PC-3 (cell line): ENCODE measurements at regions not wholly inside any gene's neighbourhood (a gene's known extent, or its start where the extent isn't known, plus 50 kb on each side); places are given as distances from the start of the nearest gene placed in this dataset.

Experiments
- ATAC-seq: fragments of 200-7000 bp; cut with Tn5 transposase; 2 replicates; pipeline ENCODE4 v1.9.1; 2020; ENCODE audit warnings: mild to moderate bottlenecking, moderate library complexity
- BruUV-seq: library from RNA; stranded (reverse); fragments of 400-500 nt; replicated peaks from 2 replicates; lab custom pipeline; 2021; lab: Mats Ljungman, UMichigan
- CTCF ChIA-PET: fragments of 300-600 bp; sonication (Branson Sonifier 250); formaldehyde crosslinking; loops from one replicate; lab custom pipeline; 2022; ENCODE audit warnings: antibody characterized with exemption; lab: Charles Lee
- POLR2A ChIA-PET: fragments of 300-600 bp; sonication (Branson Sonifier 250); formaldehyde crosslinking; loops from one replicate; lab custom pipeline; 2022; ENCODE audit warnings: antibody characterized with exemption; ENCODE audit not compliant: unreplicated experiment; lab: Charles Lee
- DNase-seq: peaks from one replicate; pipeline ENCODE4 v3.0.0-alpha.2; 2015
- H2AFZ ChIP-seq: fragments of 300-600 bp; sonication (generic); 2 replicates; pipeline ENCODE4 v1.6.0; 2016; ENCODE audit warnings: antibody characterized with exemption, low read length
- H3F3A ChIP-seq: fragments of 300-600 bp; sonication (generic); one replicate; pipeline ENCODE4 v1.6.0; 2017; ENCODE audit warnings: antibody characterized with exemption, low read length, control low read depth, mild to moderate bottlenecking; ENCODE audit not compliant: unreplicated experiment
- H3K27ac ChIP-seq: fragments of 300-600 bp; sonication (generic); 2 replicates; pipeline ENCODE4 v1.5.1; 2016; ENCODE audit warnings: mild to moderate bottlenecking, low read length
- H3K27me3 ChIP-seq: fragments of 300-600 bp; sonication (generic); 2 replicates; pipeline ENCODE4 v1.6.1; 2016; ENCODE audit warnings: low read length, mixed read lengths
- H3K36me3 ChIP-seq: fragments of 300-600 bp; sonication (generic); 2 replicates; pipeline ENCODE4 v1.6.1; 2016; ENCODE audit warnings: low read depth, mixed run types, low read length, mixed read lengths
- H3K4me1 ChIP-seq: fragments of 300-600 bp; sonication (generic); 2 replicates; pipeline ENCODE4 v1.5.1; 2016; ENCODE audit warnings: low read length; ENCODE audit not compliant: insufficient read depth
- H3K4me2 ChIP-seq: fragments of 300-600 bp; sonication (generic); 2 replicates; pipeline ENCODE4 v1.6.0; 2016; ENCODE audit warnings: low read length
- H3K4me3 ChIP-seq: fragments of 300-600 bp; sonication (generic); 2 replicates; pipeline ENCODE4 v1.5.1; 2016; ENCODE audit warnings: mild to moderate bottlenecking, low read length, mixed read lengths
- H3K79me2 ChIP-seq: fragments of 300-600 bp; sonication (generic); 2 replicates; pipeline ENCODE4 v1.6.1; 2017; ENCODE audit warnings: low read length, mixed read lengths
- H3K9ac ChIP-seq: fragments of 300-600 bp; sonication (generic); 2 replicates; pipeline ENCODE4 v1.6.0; 2016; ENCODE audit warnings: mild to moderate bottlenecking, low read length
- H3K9me2 ChIP-seq: fragments of 300-600 bp; sonication (generic); replicated peaks from 2 replicates; pipeline ENCODE4 v1.6.1; 2016; ENCODE audit warnings: mixed run types, low read length, mixed read lengths
- H3K9me3 ChIP-seq: fragments of 300-600 bp; sonication (generic); 2 replicates; pipeline ENCODE4 v1.6.1; 2016; ENCODE audit warnings: low read length, mixed read lengths
- H4K20me1 ChIP-seq: fragments of 300-600 bp; sonication (generic); 2 replicates; pipeline ENCODE4 v1.6.1; 2016; ENCODE audit warnings: low read length, mixed read lengths
- EZH2 ChIP-seq: fragments of 300-600 bp; sonication (generic); IDR thresholded peaks from one replicate; pipeline ENCODE4 v1.6.1; 2017; ENCODE audit warnings: antibody characterized with exemption, mild to moderate bottlenecking, low read length; ENCODE audit not compliant: unreplicated experiment
- EZH2phosphoT487 ChIP-seq: fragments of 300-600 bp; sonication (generic); IDR thresholded peaks from 2 replicates; pipeline ENCODE4 v1.6.1; 2018; ENCODE audit warnings: mild to moderate bottlenecking, antibody characterized with exemption, low read length, borderline replicate concordance
- intact Hi-C: fragments of 100-400 bp; cut with micrococcal nuclease; formaldehyde crosslinking; loops from 2 replicates; pipeline ENCODE4 v1.9.0; 2023
- TF ChIP-seq, protein P1 (sequence below): fragments of 300-600 bp; sonication (generic); conservative IDR thresholded peaks from 2 replicates; pipeline ENCODE4 v1.5.1; 2017; ENCODE audit warnings: antibody characterized with exemption, low read depth, mild to moderate bottlenecking, low read length

DNA sequence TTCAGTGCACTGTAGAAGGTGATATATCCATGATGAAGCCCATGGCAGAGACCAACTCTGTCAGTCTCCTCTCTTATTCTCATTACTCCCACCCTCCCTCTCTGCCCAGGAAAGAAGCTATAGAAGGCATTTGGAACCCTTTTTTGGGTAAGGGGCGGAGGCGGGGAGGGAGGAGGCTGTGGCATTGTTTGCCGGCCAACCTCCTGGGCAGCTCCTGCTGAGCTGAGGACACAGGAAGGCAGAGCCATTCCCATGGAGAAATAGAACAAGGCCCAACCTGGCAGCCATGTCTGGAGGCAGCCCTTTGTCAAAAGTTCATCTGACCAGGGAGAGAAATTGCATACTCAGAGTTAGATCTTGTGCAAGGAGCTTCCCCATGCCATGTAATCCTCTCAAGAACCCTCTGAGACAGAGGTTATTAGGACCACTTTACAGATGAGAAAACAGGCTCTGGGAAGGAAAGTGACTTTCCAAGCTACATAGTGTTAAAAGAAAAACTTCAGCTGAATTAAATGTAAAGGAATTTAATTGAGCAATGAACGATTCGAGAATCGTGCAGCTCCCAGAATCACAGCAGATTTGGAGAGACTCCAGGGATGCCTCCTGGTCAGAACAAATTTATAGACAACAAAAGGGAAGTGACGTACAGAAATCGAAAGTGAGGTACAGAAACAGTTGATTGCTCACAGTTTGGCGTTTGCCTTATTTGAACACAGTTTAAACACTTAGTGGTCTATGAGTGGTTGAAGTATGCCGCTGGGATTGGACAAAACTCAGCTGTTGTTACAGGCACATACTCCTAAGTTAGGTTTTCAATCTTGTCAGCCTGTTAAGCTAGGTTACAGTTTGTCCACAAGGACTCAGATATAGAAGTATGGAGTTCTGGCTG, 158.6 kb downstream of the MELK start:
- no peak overlapping the region for H3K27ac ChIP-seq
- BruUV-seq = no TSS peak
- H3F3A ChIP-seq = no peaks in the 10 kb centered on the region
- intact Hi-C loops = no loop called here
- H3K4me1 ChIP-seq = no peaks in the 10 kb centered on the region
- no peaks in the 10 kb centered on the region for H3K9me2 ChIP-seq
- ATAC-seq (no peak), DNase-seq (no peak)
- H3K36me3 ChIP-seq = no peaks in the 10 kb centered on the region
- no peaks in the 10 kb centered on the region for H3K9me3 ChIP-seq
- ChIA-PET CTCF (interaction anchor here (1.0 kb wide), 1 partner anchor 99 kb away, joined by 6 read pairs; no protein-coding TSS in a partner anchor), POLR2A (no interaction called here)
- no peak overlapping the region for H3K4me2 ChIP-seq
- no peak overlapping the region for H3K9ac ChIP-seq
- H3K27me3 ChIP-seq = no peaks in the 10 kb centered on the region
- H4K20me1 ChIP-seq = no peaks in the 10 kb centered on the region
- no peak for TF ChIP-seq EZH2
- TF ChIP-seq, protein P1, sequence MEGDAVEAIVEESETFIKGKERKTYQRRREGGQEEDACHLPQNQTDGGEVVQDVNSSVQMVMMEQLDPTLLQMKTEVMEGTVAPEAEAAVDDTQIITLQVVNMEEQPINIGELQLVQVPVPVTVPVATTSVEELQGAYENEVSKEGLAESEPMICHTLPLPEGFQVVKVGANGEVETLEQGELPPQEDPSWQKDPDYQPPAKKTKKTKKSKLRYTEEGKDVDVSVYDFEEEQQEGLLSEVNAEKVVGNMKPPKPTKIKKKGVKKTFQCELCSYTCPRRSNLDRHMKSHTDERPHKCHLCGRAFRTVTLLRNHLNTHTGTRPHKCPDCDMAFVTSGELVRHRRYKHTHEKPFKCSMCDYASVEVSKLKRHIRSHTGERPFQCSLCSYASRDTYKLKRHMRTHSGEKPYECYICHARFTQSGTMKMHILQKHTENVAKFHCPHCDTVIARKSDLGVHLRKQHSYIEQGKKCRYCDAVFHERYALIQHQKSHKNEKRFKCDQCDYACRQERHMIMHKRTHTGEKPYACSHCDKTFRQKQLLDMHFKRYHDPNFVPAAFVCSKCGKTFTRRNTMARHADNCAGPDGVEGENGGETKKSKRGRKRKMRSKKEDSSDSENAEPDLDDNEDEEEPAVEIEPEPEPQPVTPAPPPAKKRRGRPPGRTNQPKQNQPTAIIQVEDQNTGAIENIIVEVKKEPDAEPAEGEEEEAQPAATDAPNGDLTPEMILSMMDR = no peak
- no peak for TF ChIP-seq EZH2phosphoT487
- no peak overlapping the region for H2AFZ ChIP-seq
- H3K79me2 ChIP-seq = no peaks in the 10 kb centered on the region
- H3K4me3 ChIP-seq = no peak overlapping the region

DNA sequence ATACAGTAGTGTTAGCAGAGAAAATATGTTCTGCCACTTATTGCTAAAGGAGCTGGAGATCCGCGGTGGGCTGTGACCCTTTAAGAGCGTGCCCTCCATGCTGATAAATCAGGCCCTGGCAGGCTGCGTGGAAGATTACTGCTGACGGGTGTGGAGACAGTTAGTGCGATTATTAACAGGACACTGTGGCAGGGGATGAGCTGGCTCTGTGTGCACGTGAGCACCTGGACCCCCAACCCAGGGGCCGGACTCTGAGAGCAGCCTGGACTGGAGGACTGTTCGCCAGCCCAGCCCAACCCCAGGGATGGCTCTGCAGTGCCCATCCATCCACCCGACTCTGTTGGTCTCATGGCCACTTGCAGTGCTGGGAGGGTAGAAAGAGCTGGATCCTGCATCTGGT, 162.0 kb downstream of the MELK start:
- Histone ChIP-seq H3K36me3 (no peaks in the 10 kb centered on the region), H2AFZ (no peak overlapping the region), H3K79me2 (no peaks in the 10 kb centered on the region), H3K4me3 (no peak overlapping the region), H3K9me3 (no peaks in the 10 kb centered on the region), H3K9ac (no peak overlapping the region), H3K4me1 (peaks cover 8% of the 10 kb centered on the region; the same call in 1 of the 2 replicates), H3K27ac (no peak overlapping the region), H3K9me2 (no peaks in the 10 kb centered on the region), H3K4me2 (no peak overlapping the region), H3K27me3 (no peaks in the 10 kb centered on the region), H4K20me1 (no peaks in the 10 kb centered on the region), H3F3A (no peaks in the 10 kb centered on the region)
- POLR2A ChIA-PET = interaction anchor here (0.7 kb wide), 1 partner anchor 56 kb away, joined by 3 read pairs; no protein-coding TSS in a partner anchor
- DNase-seq (no peak), ATAC-seq (no peak)
- CTCF ChIA-PET = no interaction called here
- BruUV-seq = no TSS peak
- TF ChIP-seq EZH2 = no peak
- TF ChIP-seq, protein P1 = no peak
- TF ChIP-seq EZH2phosphoT487 = no peak
- intact Hi-C loops = no loop called here

DNA sequence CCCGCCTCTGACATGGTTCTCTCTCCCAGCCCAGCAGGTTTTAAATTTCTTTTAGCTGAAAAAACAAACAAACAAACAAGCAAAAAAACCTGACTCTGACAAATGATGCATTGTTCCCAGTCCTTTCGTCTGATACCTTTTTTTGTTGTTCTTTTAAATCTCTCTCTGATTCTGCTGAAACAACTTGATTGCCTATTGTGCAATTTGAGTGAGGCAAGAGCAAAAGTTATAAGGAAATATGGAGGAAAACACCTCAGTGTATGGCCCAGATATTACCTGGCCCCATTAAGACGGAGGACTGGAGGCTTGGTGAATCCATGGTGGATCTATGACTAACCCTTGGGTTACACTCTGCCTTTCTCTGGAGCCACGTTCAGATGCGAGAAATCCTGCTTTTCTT, 164.0 kb downstream of the MELK start:
- Histone ChIP-seq H3K4me1 (peaks cover 8% of the 10 kb centered on the region; the same call in 1 of the 2 replicates), H3K79me2 (no peaks in the 10 kb centered on the region), H3K36me3 (no peaks in the 10 kb centered on the region), H3K9ac (no peak overlapping the region), H3K27me3 (no peaks in the 10 kb centered on the region), H3K4me2 (no peak overlapping the region), H3K4me3 (no peak overlapping the region), H2AFZ (no peak overlapping the region), H3K27ac (no peak overlapping the region), H3K9me2 (no peaks in the 10 kb centered on the region), H3F3A (no peaks in the 10 kb centered on the region), H4K20me1 (no peaks in the 10 kb centered on the region), H3K9me3 (no peaks in the 10 kb centered on the region)
- TF ChIP-seq, protein P1 = no peak
- TF ChIP-seq EZH2phosphoT487 (no peak), EZH2 (no peak)
- ChIA-PET CTCF (no interaction called here), POLR2A (no interaction called here)
- intact Hi-C loops = no loop called here
- BruUV-seq = no TSS peak
- DNase-seq = no peak
- no peak for ATAC-seq
